Mucosa of rectum (tissue), 2 donors: ENCODE measurements at regions not wholly inside any gene's neighbourhood (a gene's known extent, or its start where the extent isn't known, plus 50 kb on each side); places are given as distances from the start of the nearest gene placed in this dataset.

Experiments
- H3K27ac ChIP-seq, 2 donors: one replicate each; pipeline ENCODE4 v1.7.0; 2013; ENCODE audit warnings: inconsistent platforms in 2 of 2, low read depth in 2 of 2, low read length in 2 of 2
- H3K27me3 ChIP-seq, 2 donors: one replicate each; pipeline ENCODE4 v1.7.0; 2013; ENCODE audit warnings: low read length in 2 of 2; ENCODE audit not compliant: control insufficient read depth in 2 of 2, insufficient read depth in 2 of 2
- H3K36me3 ChIP-seq, 2 donors: one replicate each; pipeline ENCODE4 v1.7.0; 2013; ENCODE audit warnings: low read length in 2 of 2; ENCODE audit not compliant: control insufficient read depth in 2 of 2, insufficient read depth in 2 of 2
- H3K4me1 ChIP-seq, 2 donors: one replicate each; pipeline ENCODE4 v1.7.0; 2013; ENCODE audit warnings: low read length in 2 of 2, mild to moderate bottlenecking in 1 of 2; ENCODE audit not compliant: control insufficient read depth in 2 of 2, insufficient read depth in 2 of 2
- H3K4me3 ChIP-seq, 2 donors: one replicate each; pipeline ENCODE4 v1.7.0; 2013; ENCODE audit warnings: low read length in 2 of 2
- H3K9ac ChIP-seq, 2 donors: one replicate each; pipeline ENCODE4 v1.7.0; 2013; ENCODE audit warnings: low read length in 2 of 2, low read depth in 1 of 2, mild to moderate bottlenecking in 1 of 2
- H3K9me3 ChIP-seq, 2 donors: one replicate each; pipeline ENCODE4 v1.7.0; 2013; ENCODE audit warnings: low read length in 2 of 2; ENCODE audit not compliant: control insufficient read depth in 2 of 2
- donor health status: healthy.
- donor health status: Normal muscosa, but diverticular disease.

DNA sequence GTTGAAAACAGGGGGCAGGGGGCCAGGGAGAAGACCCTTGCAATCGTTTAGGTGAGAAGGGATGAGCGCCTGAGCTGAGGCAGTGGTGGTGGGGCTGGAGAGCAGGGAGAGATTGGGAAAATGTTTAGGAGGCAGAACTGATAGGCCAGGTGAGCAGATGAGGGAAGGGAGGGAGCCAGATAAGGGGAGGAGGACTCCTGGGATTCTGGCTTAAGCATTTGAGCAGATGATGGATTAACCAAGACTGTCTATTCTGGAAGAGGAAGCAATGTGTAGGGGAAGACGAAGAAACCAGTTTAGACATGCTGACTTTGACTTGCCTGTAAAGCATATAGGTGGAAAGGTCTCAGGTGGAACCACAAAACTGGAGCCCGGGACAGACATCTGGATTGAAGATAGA is 49.9 kb upstream of the ASPRV1 start:
- no peaks in the 10 kb centered on the region for H3K9me3 ChIP-seq
- peak overlapping the region; percentile 94 to 96 for H3K27ac ChIP-seq
- H3K4me1 ChIP-seq = peaks cover 11 to 26% of the 10 kb centered on the region in 2 donors
- H3K27me3 ChIP-seq = no peaks in the 10 kb centered on the region
- peak overlapping the region in 1 of 2 donors; percentile 55 for H3K9ac ChIP-seq
- no peak overlapping the region for H3K4me3 ChIP-seq
- peaks cover 0 to 1% of the 10 kb centered on the region in 2 donors for H3K36me3 ChIP-seq
